ENCODE measurements at regions not wholly inside any gene's neighbourhood (a gene's known extent, or its start where the extent isn't known, plus 50 kb on each side); places are given as distances from the start of the nearest gene placed in this dataset.

DNA sequence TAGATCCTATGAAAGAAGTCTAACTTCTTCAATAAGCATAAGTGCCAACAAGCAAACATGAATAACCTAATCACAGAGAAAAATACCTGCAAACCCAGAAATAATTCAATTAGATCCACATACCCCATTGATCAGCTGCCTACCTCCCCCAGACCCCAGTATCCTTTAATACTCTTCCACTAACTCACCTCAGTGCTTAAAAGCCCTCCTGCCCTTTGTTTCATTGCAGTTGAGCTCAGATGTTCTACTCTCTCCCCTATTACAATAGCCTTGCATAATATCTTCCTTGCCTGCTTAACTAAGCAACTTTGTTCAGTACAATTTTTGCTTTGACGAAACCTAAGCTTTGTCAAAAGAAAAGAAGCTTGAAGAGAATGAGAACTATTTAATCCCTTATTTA is 156.0 kb upstream of the ZC3H15 start:
- TF ChIP-seq TAF7 (tag; IDR thresholded peaks at IDR 0.05) = no peak
- TF ChIP-seq POLR2A (conservative IDR thresholded peaks at IDR 0.05) = no peak
- TF ChIP-seq JUND (IDR thresholded peaks at IDR 0.05; ENCODE audit: borderline replicate concordance, low read depth, low read length) = no peak
- TF ChIP-seq JUND (tag; IDR thresholded peaks at IDR 0.05; ENCODE audit: borderline replicate concordance, low read depth, low read length) = no peak
- TF ChIP-seq, protein P1, sequence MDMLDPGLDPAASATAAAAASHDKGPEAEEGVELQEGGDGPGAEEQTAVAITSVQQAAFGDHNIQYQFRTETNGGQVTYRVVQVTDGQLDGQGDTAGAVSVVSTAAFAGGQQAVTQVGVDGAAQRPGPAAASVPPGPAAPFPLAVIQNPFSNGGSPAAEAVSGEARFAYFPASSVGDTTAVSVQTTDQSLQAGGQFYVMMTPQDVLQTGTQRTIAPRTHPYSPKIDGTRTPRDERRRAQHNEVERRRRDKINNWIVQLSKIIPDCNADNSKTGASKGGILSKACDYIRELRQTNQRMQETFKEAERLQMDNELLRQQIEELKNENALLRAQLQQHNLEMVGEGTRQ (CRISPR knock-in tag; IDR thresholded peaks at IDR 0.05) = no peak
- no peak for TF ChIP-seq GATAD2A (IDR thresholded peaks at IDR 0.05)
- TF ChIP-seq CREB1 (IDR thresholded peaks at IDR 0.05) = no peak
- TF ChIP-seq CREB1 (CRISPR knock-in tag; IDR thresholded peaks at IDR 0.05) = no peak
- TF ChIP-seq EZH2 (IDR thresholded peaks at IDR 0.05; ENCODE audit: borderline replicate concordance, low read depth, low read length) = no peak
- TF ChIP-seq ZNF699 (CRISPR knock-in tag; IDR thresholded peaks at IDR 0.05; ENCODE audit: insufficient replicate concordance) = no peak
- no peak for TF ChIP-seq TCFL5 (CRISPR knock-in tag; conservative IDR thresholded peaks at IDR 0.05)
- TF ChIP-seq, protein P2, sequence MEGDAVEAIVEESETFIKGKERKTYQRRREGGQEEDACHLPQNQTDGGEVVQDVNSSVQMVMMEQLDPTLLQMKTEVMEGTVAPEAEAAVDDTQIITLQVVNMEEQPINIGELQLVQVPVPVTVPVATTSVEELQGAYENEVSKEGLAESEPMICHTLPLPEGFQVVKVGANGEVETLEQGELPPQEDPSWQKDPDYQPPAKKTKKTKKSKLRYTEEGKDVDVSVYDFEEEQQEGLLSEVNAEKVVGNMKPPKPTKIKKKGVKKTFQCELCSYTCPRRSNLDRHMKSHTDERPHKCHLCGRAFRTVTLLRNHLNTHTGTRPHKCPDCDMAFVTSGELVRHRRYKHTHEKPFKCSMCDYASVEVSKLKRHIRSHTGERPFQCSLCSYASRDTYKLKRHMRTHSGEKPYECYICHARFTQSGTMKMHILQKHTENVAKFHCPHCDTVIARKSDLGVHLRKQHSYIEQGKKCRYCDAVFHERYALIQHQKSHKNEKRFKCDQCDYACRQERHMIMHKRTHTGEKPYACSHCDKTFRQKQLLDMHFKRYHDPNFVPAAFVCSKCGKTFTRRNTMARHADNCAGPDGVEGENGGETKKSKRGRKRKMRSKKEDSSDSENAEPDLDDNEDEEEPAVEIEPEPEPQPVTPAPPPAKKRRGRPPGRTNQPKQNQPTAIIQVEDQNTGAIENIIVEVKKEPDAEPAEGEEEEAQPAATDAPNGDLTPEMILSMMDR (IDR thresholded peaks at IDR 0.05 in 2 of 3, conservative IDR thresholded peaks at IDR 0.05 in 1 of 3; ENCODE audit: insufficient read depth in 2 of 3, low read depth in 1 of 3, low read length in 3 of 3) = no peak
- TF ChIP-seq ZNF232 (CRISPR knock-in tag; IDR thresholded peaks at IDR 0.05) = no peak
- no peak for TF ChIP-seq POLR2AphosphoS5 (IDR thresholded peaks at IDR 0.05; ENCODE audit: control insufficient read depth, insufficient read depth, low read depth, low read length)
- no peak for TF ChIP-seq ELF1 (tag; IDR thresholded peaks at IDR 0.05)
